GM12878 (cell line): ENCODE measurements at regions not wholly inside any gene's neighbourhood (a gene's known extent, or its start where the extent isn't known, plus 50 kb on each side); places are given as distances from the start of the nearest gene placed in this dataset.

ENCODE experiments used
- ATAC-seq: fragments of 200-7000 bp; cut with Tn5 transposase; 3 replicates; pipeline ENCODE4 v1.9.1; 2020; ENCODE audit warnings: mild to moderate bottlenecking, moderate library complexity
- BruUV-seq: library from RNA; stranded (reverse); fragments of 400-500 nt; replicated peaks from 2 replicates; lab custom pipeline; 2021; lab: Mats Ljungman, UMichigan
- CTCF ChIA-PET: fragments of 300-600 bp; sonication (Branson Sonifier 250); formaldehyde crosslinking; extraction: SDS; loops from one replicate; lab custom pipeline; 2021; ENCODE audit warnings: inconsistent platforms; lab: Yijun Ruan, JAX
- POLR2A ChIA-PET: fragments of 350-600 bp; formaldehyde crosslinking; extraction: SDS; loops from one replicate; lab custom pipeline; 2021; ENCODE audit warnings: inconsistent platforms; lab: Charles Lee
- RAD21 ChIA-PET: fragments of 300-600 bp; sonication (Branson Sonifier 250); formaldehyde crosslinking; loops from one replicate; lab custom pipeline; 2023; ENCODE audit warnings: antibody characterized with exemption; ENCODE audit not compliant: unreplicated experiment; lab: Charles Lee
- SMC1A ChIA-PET: fragments of 300-600 bp; sonication (Branson Sonifier 250); formaldehyde crosslinking; loops from one replicate; lab custom pipeline; 2023; ENCODE audit not compliant: unreplicated experiment, uncharacterized antibody; lab: Charles Lee
- DNase-seq: peaks from one replicate; pipeline ENCODE4 v3.0.0-alpha.2; 2011; ENCODE audit warnings: low read depth, low spot score
- FAIRE-seq: peaks from 3 replicates; lab custom pipeline; 2011; peaks lifted over from hg19 to GRCh38; lab: Jason Lieb, UNC
- H2AFZ ChIP-seq: 2 replicates; pipeline ENCODE4 v1.6.0; 2011; ENCODE audit warnings: low read depth, low read length, control low read depth; ENCODE audit not compliant: control insufficient read depth
- H3K27ac ChIP-seq: 2 replicates; pipeline ENCODE4 v1.5.1; 2011; ENCODE audit warnings: control low read depth; ENCODE audit not compliant: control insufficient read depth, insufficient read depth
- H3K27me3 ChIP-seq, 2 experiments: replicated peaks in 1 of 2; 2 replicates each; pipeline versions ENCODE4 v1.6.0 to v1.6.1; 2011; ENCODE audit warnings: low read length in 1 of 2; ENCODE audit not compliant: control insufficient read depth in 2 of 2, insufficient read depth in 2 of 2
- H3K36me3 ChIP-seq, 2 experiments: 2 replicates each; pipeline ENCODE4 v1.5.1; 2011; ENCODE audit warnings: low read length in 1 of 2; ENCODE audit not compliant: control insufficient read depth in 2 of 2, insufficient read depth in 2 of 2
- H3K4me1 ChIP-seq: 2 replicates; pipeline ENCODE4 v1.6.1; 2011; ENCODE audit warnings: mild to moderate bottlenecking, low read length, moderate library complexity, mixed read lengths; ENCODE audit not compliant: control insufficient read depth, insufficient read depth
- H3K4me2 ChIP-seq: 2 replicates; pipeline ENCODE4 v1.6.0; 2011; ENCODE audit warnings: control low read depth; ENCODE audit not compliant: control insufficient read depth, insufficient read depth
- H3K4me3 ChIP-seq: fragments of 200-600 bp; sonication (generic); 2 replicates; pipeline ENCODE4 v1.5.1; 2016
- H3K79me2 ChIP-seq: 2 replicates; pipeline ENCODE4 v1.6.0; 2011; ENCODE audit warnings: low read length; ENCODE audit not compliant: control insufficient read depth, insufficient read depth
- H3K9ac ChIP-seq: 2 replicates; pipeline ENCODE4 v1.8.0; 2011; ENCODE audit warnings: low read length, control low read depth, mixed read lengths; ENCODE audit not compliant: control insufficient read depth, insufficient read depth
- H3K9me3 ChIP-seq: replicated peaks from 3 replicates; pipeline ENCODE4 v1.5.1; 2011; ENCODE audit warnings: mild to moderate bottlenecking, low read length; ENCODE audit not compliant: control insufficient read depth, insufficient read depth
- H4K20me1 ChIP-seq: 2 replicates; pipeline ENCODE4 v1.6.0; 2011; ENCODE audit not compliant: control insufficient read depth, insufficient read depth
- BMI1 ChIP-seq: fragments of 450-650 bp; IDR thresholded peaks from 2 replicates; pipeline ENCODE4 v1.6.1; 2016; ENCODE audit warnings: mild to moderate bottlenecking, moderate library complexity, borderline replicate concordance
- EED ChIP-seq: sonication (generic); IDR thresholded peaks from 2 replicates; pipeline ENCODE4 v1.6.1; 2016; ENCODE audit warnings: antibody characterized with exemption, low read depth
- EGR1 ChIP-seq, 2 experiments: IDR thresholded peaks; 1 replicate in 1 of 2; 2 replicates in 1 of 2; pipeline ENCODE4 v1.6.1; 2011 to 2012; ENCODE audit warnings: low read depth in 2 of 2, low read length in 2 of 2, borderline replicate concordance in 1 of 2, mild to moderate bottlenecking in 1 of 2, moderate library complexity in 1 of 2
- MEF2A ChIP-seq: IDR thresholded peaks from 2 replicates; pipeline ENCODE4 v1.6.1; 2011; ENCODE audit warnings: low read depth, mild to moderate bottlenecking, low read length, moderate library complexity; ENCODE audit not compliant: insufficient read depth
- MXI1 ChIP-seq: fragments of 150-350 bp; IDR thresholded peaks from 2 replicates; pipeline ENCODE4 v1.6.1; 2011; ENCODE audit warnings: low read depth, mild to moderate bottlenecking, inconsistent platforms, low read length, improper control_type of control experiment
- MYC ChIP-seq: IDR thresholded peaks from 2 replicates; pipeline ENCODE4 v1.6.1; 2011; ENCODE audit warnings: mild to moderate bottlenecking, low read length, moderate library complexity, inconsistent platforms; ENCODE audit not compliant: insufficient read depth, insufficient replicate concordance, insufficient read length, severe bottlenecking
- NR2C2 ChIP-seq: IDR thresholded peaks from 2 replicates; pipeline ENCODE4 v1.6.1; 2011; ENCODE audit warnings: borderline replicate concordance, low read depth; ENCODE audit not compliant: control insufficient read depth, insufficient read length
- NR2F1 ChIP-seq: fragments of 450-650 bp; conservative IDR thresholded peaks from 2 replicates; pipeline ENCODE4 v1.6.1; 2017; ENCODE audit warnings: mild to moderate bottlenecking
- POLR2AphosphoS2 ChIP-seq: IDR thresholded peaks from 2 replicates; pipeline ENCODE4 v1.6.1; 2011; ENCODE audit warnings: low read depth, mild to moderate bottlenecking, low read length, improper control_type of control experiment, moderate library complexity
- POLR2AphosphoS5 ChIP-seq: IDR thresholded peaks from 2 replicates; pipeline ENCODE4 v1.6.1; 2011; ENCODE audit warnings: mild to moderate bottlenecking, low read length, inconsistent platforms
- RELB ChIP-seq: fragments of 450-650 bp; IDR thresholded peaks from 2 replicates; pipeline ENCODE4 v1.6.1; 2017; ENCODE audit warnings: low read depth, mild to moderate bottlenecking, moderate library complexity
- SMAD5 ChIP-seq: IDR thresholded peaks from 2 replicates; pipeline ENCODE4 v1.6.1; 2016; ENCODE audit warnings: antibody characterized with exemption, low read depth
- SMARCA5 ChIP-seq: fragments of 450-650 bp; IDR thresholded peaks from 2 replicates; pipeline ENCODE4 v1.6.1; 2017; ENCODE audit warnings: mild to moderate bottlenecking
- TBL1XR1 ChIP-seq: IDR thresholded peaks from 2 replicates; pipeline ENCODE4 v1.6.1; 2012; ENCODE audit warnings: low read depth, low read length, improper control_type of control experiment
- WGBS: methylation state at CpG from one replicate; pipeline ENCODE4 v1.1.6; 2016; ENCODE audit warnings: low lambda C conversion rate; ENCODE audit not compliant: insufficient replicate concordance, insufficient coverage; ENCODE audit errors: missing lambda C conversion rate; 5-methylcytosine and 5-hydroxymethylcytosine counted together
- in situ Hi-C: fragments of 300-500 bp; cut with MboI; formaldehyde crosslinking; loops from 9 replicates; pipeline ENCODE4 v1.14.3; 2018; ENCODE audit warnings: mixed read lengths
- intact Hi-C: fragments of 100-400 bp; cut with micrococcal nuclease; formaldehyde crosslinking; loops from one replicate; pipeline ENCODE4 v1.14.2; 2022; ENCODE audit not compliant: unreplicated experiment

DNA sequence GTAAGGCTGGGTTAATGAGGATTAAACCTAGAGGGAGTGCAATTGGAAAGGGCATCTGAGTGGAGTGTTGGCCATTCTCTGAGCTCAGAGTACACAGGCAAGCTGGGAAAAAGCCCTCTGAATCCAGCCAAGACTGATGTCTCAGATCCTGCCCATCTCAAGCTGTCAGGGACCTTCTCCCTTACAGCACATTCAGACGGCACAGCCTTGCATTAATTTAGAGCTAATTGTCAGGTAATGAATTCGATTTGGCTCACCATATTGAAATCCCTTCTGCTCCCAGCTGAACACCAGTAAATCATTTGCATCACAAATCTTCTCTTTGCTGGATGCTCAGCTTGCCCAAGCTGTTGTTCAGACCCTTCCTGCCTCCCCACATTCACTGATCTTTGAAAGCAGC lies 399.3 kb upstream of the PODXL start:
- intact Hi-C loops: loop anchor here (2.0 kb wide), 1 partner anchor 35 kb away; no protein-coding TSS in a partner anchor
- FAIRE-seq (no peak), ATAC-seq (no peak), DNase-seq (no peak)
- no peaks in the 10 kb centered on the region for H3K9me3 ChIP-seq
- ChIA-PET SMC1A (interaction anchor here (1.0 kb wide), 1 partner anchor 9 kb away, joined by 3 read pairs; no protein-coding TSS in a partner anchor), CTCF (no interaction called here)
- H3K9ac ChIP-seq: no peak overlapping the region
- WGBS: 4% methylated on average over 2 of the region's 2 CpGs
- no peaks in the 10 kb centered on the region for H3K79me2 ChIP-seq
- H3K27ac ChIP-seq: no peak overlapping the region
- H3K4me1 ChIP-seq: no peaks in the 10 kb centered on the region
- no peak for TF ChIP-seq POLR2AphosphoS5
- TF ChIP-seq SMAD5: no peak
- TF ChIP-seq MXI1: no peak
- no peak for TF ChIP-seq POLR2AphosphoS2
- TF ChIP-seq EED: no peak
- TF ChIP-seq TBL1XR1: no peak
- no peak for TF ChIP-seq EGR1 (IDR thresholded peaks at IDR 0.05; ENCODE audit: borderline replicate concordance in 1 of 2, low read depth in 2 of 2, low read length in 2 of 2)
- TF ChIP-seq NR2C2: no peak
- no peak for TF ChIP-seq MYC
- TF ChIP-seq RELB: no peak
- no peak for TF ChIP-seq BMI1
- TF ChIP-seq SMARCA5: no peak
- no peak for TF ChIP-seq NR2F1
- TF ChIP-seq MEF2A: no peak
- TF ChIP-seq, all 136 proteins: peak for 0
- H3K4me3 ChIP-seq: no peak overlapping the region
- no TSS peak for BruUV-seq
- POLR2A ChIA-PET: no interaction called here
- H4K20me1 ChIP-seq: no peaks in the 10 kb centered on the region
- no peak overlapping the region for H3K4me2 ChIP-seq
- RAD21 ChIA-PET: no interaction called here
- no peak overlapping the region for H2AFZ ChIP-seq
- in situ Hi-C loops: no loop called here
- H3K36me3 ChIP-seq: no peaks in the 10 kb centered on the region
- H3K27me3 ChIP-seq: no peaks in the 10 kb centered on the region
